Islet precursor cell (in vitro differentiated cells): ENCODE measurements at regions not wholly inside any gene's neighbourhood (a gene's known extent, or its start where the extent isn't known, plus 50 kb on each side); places are given as distances from the start of the nearest gene placed in this dataset.

Experiments used
- DNase-seq: peaks from one replicate; pipeline ENCODE4 v3.0.0-alpha.2; 2018

GRCh38 chr3:95407709-95408463, 1345.0 kb downstream of the NSUN3 start:
- peak; percentile 59 for DNase-seq

GRCh38 chr3:95408464-95408862, 1345.6 kb downstream of the NSUN3 start:
- DNase-seq = no peak

- no peak for DNase-seq
Measured at GRCh38 chr3:95418251-95418650, 1355.4 kb downstream of the NSUN3 start.

- no peak for DNase-seq
Measured at GRCh38 chr3:95424279-95424678, 1361.4 kb downstream of the NSUN3 start.

- no peak for DNase-seq
Measured at GRCh38 chr3:95434491-95434890, 1371.6 kb downstream of the NSUN3 start.

- no peak for DNase-seq
Measured at GRCh38 chr3:95437409-95437808, 1374.5 kb downstream of the NSUN3 start.

GRCh38 chr3:95438274-95438673, 1375.4 kb downstream of the NSUN3 start:
- no peak for DNase-seq

GRCh38 chr3:95442766-95443165, 1371.6 kb upstream of the EPHA6 start:
- no peak for DNase-seq

- DNase-seq = no peak
Measured at GRCh38 chr3:95449841-95450240, 1364.6 kb upstream of the EPHA6 start.

GRCh38 chr3:95453242-95453641, 1361.2 kb upstream of the EPHA6 start:
- no peak for DNase-seq

- no peak for DNase-seq
Measured at GRCh38 chr3:95456835-95457234, 1357.6 kb upstream of the EPHA6 start.

- no peak for DNase-seq
Measured at GRCh38 chr3:95459706-95460105, 1354.7 kb upstream of the EPHA6 start.

GRCh38 chr3:95460274-95460673, 1354.1 kb upstream of the EPHA6 start:
- no peak for DNase-seq

- DNase-seq = no peak
Measured at GRCh38 chr3:95462161-95462560, 1352.2 kb upstream of the EPHA6 start.

GRCh38 chr3:95464346-95464745, 1350.0 kb upstream of the EPHA6 start:
- no peak for DNase-seq

GRCh38 chr3:95468331-95468730, 1346.1 kb upstream of the EPHA6 start:
- DNase-seq = no peak

GRCh38 chr3:95474338-95474737, 1340.1 kb upstream of the EPHA6 start:
- no peak for DNase-seq

- no peak for DNase-seq
Measured at GRCh38 chr3:95476534-95476933, 1337.9 kb upstream of the EPHA6 start.

- DNase-seq = no peak
Measured at GRCh38 chr3:95506174-95506573, 1308.2 kb upstream of the EPHA6 start.

- DNase-seq = no peak
Measured at GRCh38 chr3:95508124-95508523, 1306.3 kb upstream of the EPHA6 start.

- DNase-seq = no peak
Measured at GRCh38 chr3:95511828-95512227, 1302.6 kb upstream of the EPHA6 start.

- no peak for DNase-seq
Measured at GRCh38 chr3:95514260-95514659, 1300.1 kb upstream of the EPHA6 start.

GRCh38 chr3:95521396-95521795, 1293.0 kb upstream of the EPHA6 start:
- DNase-seq = no peak

- DNase-seq = no peak
Measured at GRCh38 chr3:95522449-95522848, 1291.9 kb upstream of the EPHA6 start.

- no peak for DNase-seq
Measured at GRCh38 chr3:95539950-95540483, 1274.4 kb upstream of the EPHA6 start.
